ENCODE measurements at regions not wholly inside any gene's neighbourhood (a gene's known extent, or its start where the extent isn't known, plus 50 kb on each side); places are given as distances from the start of the nearest gene placed in this dataset.
"Not testable (repeated sequence)": the region's sequence is repeated elsewhere in the genome, so short reads cannot be mapped to it uniquely, and the experiment has no call there.

DNA sequence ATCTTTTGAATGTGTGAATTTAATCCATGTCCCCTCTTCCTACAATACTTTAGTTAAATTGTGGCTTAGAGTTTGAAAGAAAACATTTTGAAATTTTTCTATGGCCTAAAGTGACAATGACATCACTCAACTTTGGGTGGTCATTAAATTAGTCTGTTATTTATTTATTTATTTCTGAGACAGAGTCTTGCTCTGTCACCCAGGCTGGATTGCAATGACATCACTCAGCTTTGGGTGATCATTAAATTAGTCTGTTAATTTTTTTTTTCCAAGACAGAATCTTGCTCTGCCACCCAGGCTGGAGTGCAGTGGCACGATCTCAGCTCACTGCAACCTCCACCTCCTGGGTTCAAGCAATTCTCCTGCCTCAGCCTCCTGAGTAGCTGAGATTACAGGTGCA, 322.5 kb downstream of the SOX2 start:
- TF ChIP-seq CTCF, POLR2AphosphoS5, POLR2A (IDR thresholded peaks at IDR 0.05): not testable (repeated sequence)

All from prostate gland (tissue), 2 donors.